Thoracic aorta (tissue), 2 donors: ENCODE measurements at regions not wholly inside any gene's neighbourhood (a gene's known extent, or its start where the extent isn't known, plus 50 kb on each side); places are given as distances from the start of the nearest gene placed in this dataset.
"Not testable (repeated sequence)": the region's sequence is repeated elsewhere in the genome, so short reads cannot be mapped to it uniquely, and the experiment has no call there.

Experiments
- ATAC-seq: fragments of 150-250 bp; one replicate; pipeline ENCODE4 v1.8.0; 2017; ENCODE audit warnings: low read depth; ENCODE audit not compliant: insufficient number of reproducible peaks, low FRiP score
- DNase-seq: peaks from one replicate; pipeline ENCODE4 v3.0.0-alpha.2; 2020; ENCODE audit warnings: low spot score
- H3K27ac ChIP-seq, 2 donors: fragments of 200-600 bp; sonication (generic); 1 replicate in 1 of 2; 2 replicates in 1 of 2; pipeline ENCODE4 v1.5.1; 2016; ENCODE audit warnings: mild to moderate bottlenecking in 2 of 2, moderate library complexity in 2 of 2
- H3K27me3 ChIP-seq: fragments of 200-600 bp; sonication (generic); replicated peaks from 2 replicates; pipeline ENCODE4 v1.6.0; 2016; ENCODE audit warnings: mild to moderate bottlenecking; ENCODE audit not compliant: insufficient read depth
- H3K36me3 ChIP-seq: fragments of 200-600 bp; sonication (generic); one replicate; pipeline ENCODE4 v1.5.1; 2016
- H3K4me1 ChIP-seq, 2 donors: fragments of 200-600 bp; sonication (generic); 1 replicate in 1 of 2; 2 replicates in 1 of 2; pipeline versions ENCODE4 v1.5.1 to v1.6.0; 2016; ENCODE audit warnings: low read depth in 2 of 2, mild to moderate bottlenecking in 1 of 2; ENCODE audit not compliant: control insufficient read depth in 1 of 2
- H3K4me3 ChIP-seq: fragments of 200-600 bp; sonication (generic); 2 replicates; pipeline ENCODE4 v1.5.1; 2016; ENCODE audit warnings: mild to moderate bottlenecking
- H3K9me3 ChIP-seq: fragments of 200-600 bp; sonication (generic); 2 replicates; pipeline ENCODE4 v1.5.1; 2016
- TF ChIP-seq, protein P1 (sequence below): fragments of 200-600 bp; sonication (generic); IDR thresholded peaks from one replicate; pipeline ENCODE4 v1.5.1; 2019; ENCODE audit warnings: antibody characterized with exemption

GRCh38 chr9:81317223-81317622 is 372.1 kb downstream of the TLE1 start:
- no peaks in the 10 kb centered on the region for H3K9me3 ChIP-seq
- no peaks in the 10 kb centered on the region for H3K36me3 ChIP-seq
- H3K27me3 ChIP-seq = no peaks in the 10 kb centered on the region
- peaks cover 0 to 9% of the 10 kb centered on the region in 2 donors for H3K4me1 ChIP-seq
- ATAC-seq = no peak
- H3K27ac ChIP-seq = no peak overlapping the region
- TF ChIP-seq, protein P1, sequence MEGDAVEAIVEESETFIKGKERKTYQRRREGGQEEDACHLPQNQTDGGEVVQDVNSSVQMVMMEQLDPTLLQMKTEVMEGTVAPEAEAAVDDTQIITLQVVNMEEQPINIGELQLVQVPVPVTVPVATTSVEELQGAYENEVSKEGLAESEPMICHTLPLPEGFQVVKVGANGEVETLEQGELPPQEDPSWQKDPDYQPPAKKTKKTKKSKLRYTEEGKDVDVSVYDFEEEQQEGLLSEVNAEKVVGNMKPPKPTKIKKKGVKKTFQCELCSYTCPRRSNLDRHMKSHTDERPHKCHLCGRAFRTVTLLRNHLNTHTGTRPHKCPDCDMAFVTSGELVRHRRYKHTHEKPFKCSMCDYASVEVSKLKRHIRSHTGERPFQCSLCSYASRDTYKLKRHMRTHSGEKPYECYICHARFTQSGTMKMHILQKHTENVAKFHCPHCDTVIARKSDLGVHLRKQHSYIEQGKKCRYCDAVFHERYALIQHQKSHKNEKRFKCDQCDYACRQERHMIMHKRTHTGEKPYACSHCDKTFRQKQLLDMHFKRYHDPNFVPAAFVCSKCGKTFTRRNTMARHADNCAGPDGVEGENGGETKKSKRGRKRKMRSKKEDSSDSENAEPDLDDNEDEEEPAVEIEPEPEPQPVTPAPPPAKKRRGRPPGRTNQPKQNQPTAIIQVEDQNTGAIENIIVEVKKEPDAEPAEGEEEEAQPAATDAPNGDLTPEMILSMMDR = no peak
- DNase-seq = no peak
- no peak overlapping the region for H3K4me3 ChIP-seq

DNA sequence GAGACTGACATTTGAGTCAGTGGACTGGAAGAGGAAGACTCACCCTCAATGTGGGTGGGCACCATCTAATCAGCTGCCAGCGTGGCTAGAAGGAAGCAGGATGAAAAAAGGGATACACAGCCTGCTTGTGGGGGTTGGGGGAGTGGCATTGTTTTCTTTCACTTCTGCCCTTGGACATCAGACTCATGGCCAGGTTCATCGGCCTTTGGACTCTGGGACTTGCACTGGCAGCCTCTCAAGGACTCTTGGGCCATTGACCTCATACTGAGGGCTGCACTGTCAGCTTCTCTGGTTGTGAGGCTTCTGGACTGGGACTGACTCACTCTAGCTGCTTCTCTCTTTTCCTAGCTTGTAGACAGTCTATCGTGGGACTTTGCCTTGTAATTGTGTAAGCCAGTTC is 374.9 kb downstream of the TLE1 start:
- DNase-seq (no peak), ATAC-seq (no peak)
- H3K27ac ChIP-seq = no peak overlapping the region
- no peaks in the 10 kb centered on the region for H3K4me1 ChIP-seq
- no peaks in the 10 kb centered on the region for H3K27me3 ChIP-seq
- TF ChIP-seq, protein P1 = no peak
- H3K36me3 ChIP-seq = no peaks in the 10 kb centered on the region
- no peaks in the 10 kb centered on the region for H3K9me3 ChIP-seq
- no peak overlapping the region for H3K4me3 ChIP-seq

- Histone ChIP-seq H3K9me3 (no peaks in the 10 kb centered on the region), H3K27ac (no peak overlapping the region), H3K27me3 (no peaks in the 10 kb centered on the region), H3K4me1 (no peaks in the 10 kb centered on the region), H3K4me3 (no peak overlapping the region), H3K36me3 (no peaks in the 10 kb centered on the region)
- no peak for ATAC-seq
- TF ChIP-seq, protein P1 = no peak
- no peak for DNase-seq
These were observed 375.5 kb downstream of the TLE1 start for GRCh38 chr9:81313877-81314276.

DNA sequence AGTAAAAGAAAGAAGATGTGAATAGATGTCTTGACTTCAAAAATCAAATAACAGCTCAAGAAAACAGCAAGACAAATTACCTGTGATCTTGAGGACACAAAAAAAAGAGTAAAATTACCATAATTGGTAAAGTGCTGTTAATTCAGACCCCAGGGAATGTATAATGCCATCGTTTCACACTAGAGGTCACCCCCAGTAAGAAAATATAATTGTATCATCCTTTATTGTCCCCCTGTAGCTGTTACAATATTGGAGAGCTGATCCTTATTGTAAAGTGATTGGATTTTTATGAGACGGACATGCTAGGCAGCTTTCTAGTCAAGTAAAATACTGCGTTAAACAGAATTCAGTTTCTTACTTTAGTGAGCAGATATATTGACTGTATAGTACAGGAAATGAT is 377.0 kb downstream of the TLE1 start:
- no peaks in the 10 kb centered on the region for H3K36me3 ChIP-seq
- no peak overlapping the region for H3K4me3 ChIP-seq
- ATAC-seq = no peak
- no peaks in the 10 kb centered on the region for H3K4me1 ChIP-seq
- no peak overlapping the region for H3K27ac ChIP-seq
- no peak for DNase-seq
- H3K27me3 ChIP-seq = no peaks in the 10 kb centered on the region
- no peaks in the 10 kb centered on the region for H3K9me3 ChIP-seq
- TF ChIP-seq, protein P1 = no peak

- H3K27ac ChIP-seq = no peak overlapping the region
- no peaks in the 10 kb centered on the region for H3K4me1 ChIP-seq
- TF ChIP-seq, protein P1 = no peak
- H3K4me3 ChIP-seq = no peak overlapping the region
- no peaks in the 10 kb centered on the region for H3K27me3 ChIP-seq
- H3K36me3 ChIP-seq = no peaks in the 10 kb centered on the region
- ATAC-seq (no peak), DNase-seq (no peak)
- H3K9me3 ChIP-seq = no peaks in the 10 kb centered on the region
These were observed 380.9 kb downstream of the TLE1 start for GRCh38 chr9:81308404-81308803.

DNA sequence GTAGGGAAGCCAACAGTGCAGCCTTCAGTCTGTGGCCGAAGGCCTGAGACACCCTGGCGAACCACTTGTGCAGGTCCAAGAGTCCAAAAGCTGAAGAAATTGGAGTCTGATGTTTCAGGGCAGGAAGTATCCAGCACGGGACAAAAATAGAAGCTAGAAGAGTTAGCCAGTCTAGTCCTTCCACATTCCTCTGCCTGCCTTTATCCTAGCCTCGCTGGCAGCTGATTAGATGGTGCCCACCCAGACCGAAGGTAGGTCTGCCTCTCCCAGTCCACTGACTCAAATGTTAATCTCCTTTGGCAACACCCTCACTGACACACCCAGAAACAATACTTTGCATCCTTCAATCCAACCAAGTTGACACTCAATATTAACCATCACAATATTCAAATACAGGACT is 381.6 kb downstream of the TLE1 start:
- not testable (repeated sequence) for H3K27ac ChIP-seq, DNase-seq, H3K4me3 ChIP-seq, H3K9me3 ChIP-seq, H3K36me3 ChIP-seq, H3K27me3 ChIP-seq, H3K4me1 ChIP-seq, ATAC-seq
